ENCODE measurements at regions not wholly inside any gene's neighbourhood (a gene's known extent, or its start where the extent isn't known, plus 50 kb on each side); places are given as distances from the start of the nearest gene placed in this dataset.
"Not testable (repeated sequence)": the region's sequence is repeated elsewhere in the genome, so short reads cannot be mapped to it uniquely, and the experiment has no call there.

- H3K4me3 Mint-ChIP-seq: no peak overlapping the region
- H3K27me3 Mint-ChIP-seq: no peaks in the 10 kb centered on the region
- H3K36me3 Mint-ChIP-seq (ENCODE audit: low read depth): no peaks in the 10 kb centered on the region
- POLR2A ChIA-PET: no interaction called here
- H3K27ac Mint-ChIP-seq: no peak overlapping the region
- H3K9me3 Mint-ChIP-seq: no peaks in the 10 kb centered on the region
- DNase-seq: no peak
- CTCF ChIA-PET: no interaction called here
- no peaks in the 10 kb centered on the region for H3K4me1 Mint-ChIP-seq
Measured at GRCh38 chr2:55811048-55811447, 112.5 kb downstream of the EFEMP1 start.

- DNase-seq: no peak
- H3K4me3 Mint-ChIP-seq: no peak overlapping the region
- H3K36me3 Mint-ChIP-seq (ENCODE audit: low read depth): no peaks in the 10 kb centered on the region
- POLR2A ChIA-PET: no interaction called here
- no peak overlapping the region for H3K27ac Mint-ChIP-seq
- no peaks in the 10 kb centered on the region for H3K9me3 Mint-ChIP-seq
- H3K27me3 Mint-ChIP-seq: no peaks in the 10 kb centered on the region
- H3K4me1 Mint-ChIP-seq: no peaks in the 10 kb centered on the region
- CTCF ChIA-PET: no interaction called here
Measured at GRCh38 chr2:55810622-55811020, 113.0 kb downstream of the EFEMP1 start.

DNA sequence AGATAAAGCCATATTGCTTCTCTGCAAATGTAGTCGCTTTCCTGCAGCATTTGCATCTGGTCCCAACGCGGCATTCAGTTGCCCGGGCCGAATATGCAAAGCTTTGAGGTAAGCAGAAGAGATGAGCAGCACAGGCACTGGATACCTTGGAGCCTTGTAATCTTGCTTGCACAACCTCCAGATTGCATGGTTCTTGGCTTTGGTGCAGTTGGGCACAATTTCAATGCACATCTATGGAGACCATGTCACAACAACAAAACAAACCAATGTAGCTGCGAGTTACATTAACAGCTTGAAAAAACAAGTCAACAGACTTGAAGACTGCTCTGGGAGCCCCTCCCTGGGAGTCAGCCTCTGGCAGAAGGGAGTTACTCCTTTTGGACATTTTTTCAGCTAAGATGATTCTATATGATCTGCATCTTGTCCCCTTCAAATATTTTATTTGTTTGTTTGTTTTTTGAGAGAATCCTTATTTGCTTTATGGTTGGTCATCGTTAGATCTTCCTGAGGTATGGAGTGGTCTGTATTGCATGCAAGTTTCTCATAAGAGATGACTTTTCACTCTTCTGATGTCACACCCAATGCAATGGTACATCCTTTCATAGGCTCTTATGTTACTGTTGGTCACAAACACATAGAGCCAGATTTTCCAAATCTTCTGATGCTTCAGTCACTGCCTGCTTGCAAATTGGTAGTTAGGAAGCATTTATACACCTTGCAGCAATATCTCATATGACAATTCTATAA is 113.5 kb downstream of the EFEMP1 start:
- ChIA-PET POLR2A (no interaction called here), CTCF (no interaction called here)
- no peak for DNase-seq
- H3K4me3 Mint-ChIP-seq: no peak overlapping the region
- no peak overlapping the region for H3K27ac Mint-ChIP-seq
- H3K9me3 Mint-ChIP-seq: no peaks in the 10 kb centered on the region
- H3K27me3 Mint-ChIP-seq: no peaks in the 10 kb centered on the region
- H3K4me1 Mint-ChIP-seq: no peaks in the 10 kb centered on the region
- no peaks in the 10 kb centered on the region for H3K36me3 Mint-ChIP-seq (ENCODE audit: low read depth)

- H3K27ac Mint-ChIP-seq: no peak overlapping the region
- H3K4me1 Mint-ChIP-seq: no peaks in the 10 kb centered on the region
- no peaks in the 10 kb centered on the region for H3K27me3 Mint-ChIP-seq
- ChIA-PET POLR2A (no interaction called here), CTCF (no interaction called here)
- no peaks in the 10 kb centered on the region for H3K9me3 Mint-ChIP-seq
- H3K4me3 Mint-ChIP-seq: no peak overlapping the region
- no peaks in the 10 kb centered on the region for H3K36me3 Mint-ChIP-seq (ENCODE audit: low read depth)
- no peak for DNase-seq
Measured at GRCh38 chr2:55807900-55808299, 114.3 kb upstream of the PNPT1 start.

DNA sequence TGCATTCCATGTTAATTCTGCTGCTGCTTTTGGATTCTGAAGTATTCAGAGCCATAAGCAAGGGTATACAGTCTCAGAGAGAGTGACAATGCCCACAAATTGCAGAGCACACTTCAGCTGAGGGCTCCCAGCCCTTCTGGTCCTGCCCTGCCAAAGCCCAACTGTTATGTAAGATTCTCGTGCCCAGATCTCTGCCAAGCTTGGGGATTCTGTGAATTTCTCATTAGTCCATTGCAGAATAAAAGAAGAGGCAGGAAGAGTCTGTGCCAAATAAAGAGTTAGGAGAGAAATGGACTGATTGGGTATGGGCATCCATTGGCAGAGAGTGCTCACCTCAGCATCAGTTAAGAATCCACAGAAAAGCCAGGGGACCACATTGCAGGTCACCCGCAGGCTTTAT is 112.0 kb upstream of the PNPT1 start:
- H3K4me3 Mint-ChIP-seq: no peak overlapping the region
- CTCF ChIA-PET: no interaction called here
- H3K9me3 Mint-ChIP-seq: no peaks in the 10 kb centered on the region
- H3K27me3 Mint-ChIP-seq: no peaks in the 10 kb centered on the region
- H3K36me3 Mint-ChIP-seq (ENCODE audit: low read depth): no peaks in the 10 kb centered on the region
- DNase-seq: no peak
- H3K27ac Mint-ChIP-seq: no peak overlapping the region
- no peaks in the 10 kb centered on the region for H3K4me1 Mint-ChIP-seq
- POLR2A ChIA-PET: no interaction called here

DNA sequence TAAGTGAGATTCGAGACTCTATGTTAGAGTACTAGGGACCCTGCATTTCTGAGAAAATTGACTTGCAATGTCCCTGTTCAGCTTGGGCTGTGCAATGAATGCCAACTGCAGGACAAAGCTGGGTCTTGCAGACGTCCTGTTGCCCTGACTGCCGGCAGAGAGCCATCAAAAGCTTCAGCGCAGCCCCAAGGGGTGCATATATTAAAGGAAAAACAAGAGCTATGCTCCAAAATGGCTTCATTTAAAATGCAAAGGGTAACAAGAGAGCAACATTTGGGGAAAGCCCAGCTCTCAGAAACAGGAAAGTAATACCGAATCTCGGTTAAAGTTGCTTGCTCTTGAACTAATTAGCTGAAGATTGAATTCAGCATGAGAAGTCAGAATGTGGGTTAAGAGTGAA is 110.9 kb upstream of the PNPT1 start:
- Mint-ChIP-seq H3K36me3 (ENCODE audit: low read depth) (no peaks in the 10 kb centered on the region), H3K9me3 (no peaks in the 10 kb centered on the region), H3K27me3 (no peaks in the 10 kb centered on the region), H3K4me3 (no peak overlapping the region), H3K4me1 (no peaks in the 10 kb centered on the region), H3K27ac (no peak overlapping the region)
- no peak for DNase-seq
- CTCF ChIA-PET: no interaction called here
- POLR2A ChIA-PET: no interaction called here

DNA sequence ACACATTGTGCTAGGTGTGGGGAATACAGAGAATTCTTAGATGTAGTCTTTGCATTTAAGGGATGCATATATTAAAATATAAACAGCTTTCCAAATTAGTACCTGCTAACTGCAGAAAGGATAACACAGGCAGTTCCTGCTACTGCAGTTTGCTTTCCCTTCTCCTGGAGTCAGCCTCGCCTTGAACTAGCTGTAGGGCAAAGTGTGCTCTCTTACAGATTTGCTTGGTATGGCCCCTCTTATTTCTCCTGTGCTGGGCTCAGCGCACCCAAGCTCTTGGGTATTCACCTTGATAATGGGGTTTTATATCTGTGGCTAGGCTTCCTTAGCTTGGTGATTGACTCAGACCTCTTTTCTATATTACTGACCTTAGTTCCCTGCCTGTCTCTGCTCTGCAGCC is 108.4 kb upstream of the PNPT1 start:
- H3K4me3 Mint-ChIP-seq: no peak overlapping the region
- H3K9me3 Mint-ChIP-seq: no peaks in the 10 kb centered on the region
- ChIA-PET CTCF (no interaction called here), POLR2A (no interaction called here)
- H3K4me1 Mint-ChIP-seq: no peaks in the 10 kb centered on the region
- no peak overlapping the region for H3K27ac Mint-ChIP-seq
- no peaks in the 10 kb centered on the region for H3K27me3 Mint-ChIP-seq
- no peak for DNase-seq
- H3K36me3 Mint-ChIP-seq (ENCODE audit: low read depth): no peaks in the 10 kb centered on the region

DNA sequence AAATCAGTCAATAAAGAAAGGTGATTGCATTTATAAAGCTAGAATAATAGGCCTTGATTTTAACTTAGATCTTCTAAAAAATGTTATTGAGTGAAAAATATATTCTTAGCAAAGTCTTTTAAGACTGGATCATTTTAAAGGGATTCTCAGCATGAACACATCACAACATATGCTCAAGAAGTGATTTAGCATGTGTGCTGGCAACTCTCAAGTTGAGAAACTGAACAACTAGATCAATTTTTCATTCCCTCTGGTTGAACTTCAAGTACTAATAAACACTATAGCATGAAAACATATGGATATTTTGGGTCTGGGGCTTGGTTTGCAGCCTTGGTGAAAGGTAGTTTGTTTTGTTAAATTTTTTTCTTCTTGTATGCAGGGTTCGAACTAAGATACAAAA is 107.8 kb upstream of the PNPT1 start:
- H3K4me1 Mint-ChIP-seq: no peaks in the 10 kb centered on the region
- H3K27me3 Mint-ChIP-seq: no peaks in the 10 kb centered on the region
- H3K36me3 Mint-ChIP-seq (ENCODE audit: low read depth): no peaks in the 10 kb centered on the region
- ChIA-PET POLR2A (no interaction called here), CTCF (no interaction called here)
- no peak overlapping the region for H3K4me3 Mint-ChIP-seq
- H3K9me3 Mint-ChIP-seq: no peaks in the 10 kb centered on the region
- DNase-seq: no peak
- H3K27ac Mint-ChIP-seq: no peak overlapping the region

DNA sequence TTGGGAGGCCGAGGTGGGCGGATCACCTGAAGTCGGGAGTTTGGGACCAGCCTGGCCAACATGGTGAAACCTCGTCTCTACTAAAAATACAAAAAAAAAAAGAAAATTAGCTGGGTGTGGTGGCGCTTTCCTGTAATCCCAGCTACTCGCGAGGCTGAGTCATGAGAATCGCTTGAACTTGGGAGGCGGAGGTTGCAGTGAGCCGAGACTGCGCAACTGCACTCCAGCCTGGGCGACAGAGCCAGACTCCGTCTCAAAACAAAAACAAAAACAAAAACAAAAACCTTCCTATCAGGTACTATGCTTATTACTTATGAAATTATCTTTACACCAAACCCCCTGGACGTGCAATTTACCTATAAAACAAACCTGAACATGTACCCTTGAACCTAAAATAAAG is 106.0 kb upstream of the PNPT1 start:
- H3K36me3 Mint-ChIP-seq (ENCODE audit: low read depth); H3K4me1 Mint-ChIP-seq; H3K4me3 Mint-ChIP-seq; H3K9me3 Mint-ChIP-seq; DNase-seq; H3K27ac Mint-ChIP-seq; H3K27me3 Mint-ChIP-seq; POLR2A ChIA-PET: not testable (repeated sequence)
- CTCF ChIA-PET: interaction anchor here (0.6 kb wide), 1 partner anchor 198 kb away, joined by 3 read pairs; no protein-coding TSS in a partner anchor

GRCh38 chr2:55796121-55796520 is 102.5 kb upstream of the PNPT1 start:
- no peaks in the 10 kb centered on the region for H3K36me3 Mint-ChIP-seq (ENCODE audit: low read depth)

GRCh38 chr2:55793602-55794001 is 100.0 kb upstream of the PNPT1 start:
- DNase-seq, CTCF ChIA-PET: not testable (repeated sequence)

More at GRCh38 chr2:55796121-55796520, 102.5 kb upstream of the PNPT1 start:
- no peak for DNase-seq
- H3K27ac Mint-ChIP-seq: no peak overlapping the region
- H3K9me3 Mint-ChIP-seq: peaks cover 7% of the 10 kb centered on the region
- H3K4me3 Mint-ChIP-seq: no peak overlapping the region
- ChIA-PET POLR2A (no interaction called here), CTCF (interaction anchor here (0.6 kb wide), 1 partner anchor 54 kb away, joined by 3 read pairs; no protein-coding TSS in a partner anchor)
- no peaks in the 10 kb centered on the region for H3K27me3 Mint-ChIP-seq
- no peaks in the 10 kb centered on the region for H3K4me1 Mint-ChIP-seq

DNA sequence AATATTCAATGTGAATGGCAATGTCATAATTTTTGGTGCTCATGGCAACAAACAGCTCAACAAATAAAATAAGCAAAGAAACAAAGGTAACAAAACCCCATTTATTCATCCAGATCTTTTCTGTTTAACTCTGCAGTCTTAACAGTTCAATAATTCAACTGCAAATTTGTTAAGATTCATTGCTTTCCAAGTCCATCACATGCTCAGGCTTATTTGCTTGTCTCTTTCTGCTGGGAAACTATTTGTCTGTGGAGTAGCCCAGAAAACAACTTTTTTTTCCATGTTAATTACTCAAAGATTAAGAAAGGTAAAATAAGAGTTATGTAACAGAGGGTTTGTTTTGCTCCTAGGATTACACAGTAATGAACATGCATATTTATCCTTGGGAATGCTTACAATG is 92.6 kb upstream of the PNPT1 start:
- DNase-seq: no peak
- H3K9me3 Mint-ChIP-seq: no peaks in the 10 kb centered on the region
- no peak overlapping the region for H3K4me3 Mint-ChIP-seq
- H3K4me1 Mint-ChIP-seq: no peaks in the 10 kb centered on the region
- H3K27me3 Mint-ChIP-seq: no peaks in the 10 kb centered on the region
- no peak overlapping the region for H3K27ac Mint-ChIP-seq
- CTCF ChIA-PET: no interaction called here
- no peaks in the 10 kb centered on the region for H3K36me3 Mint-ChIP-seq (ENCODE audit: low read depth)
- POLR2A ChIA-PET: no interaction called here

More at GRCh38 chr2:55793602-55794001, 100.0 kb upstream of the PNPT1 start:
- H3K36me3 Mint-ChIP-seq (ENCODE audit: low read depth); H3K4me3 Mint-ChIP-seq; H3K4me1 Mint-ChIP-seq; H3K9me3 Mint-ChIP-seq; POLR2A ChIA-PET; H3K27me3 Mint-ChIP-seq; H3K27ac Mint-ChIP-seq: not testable (repeated sequence)

DNA sequence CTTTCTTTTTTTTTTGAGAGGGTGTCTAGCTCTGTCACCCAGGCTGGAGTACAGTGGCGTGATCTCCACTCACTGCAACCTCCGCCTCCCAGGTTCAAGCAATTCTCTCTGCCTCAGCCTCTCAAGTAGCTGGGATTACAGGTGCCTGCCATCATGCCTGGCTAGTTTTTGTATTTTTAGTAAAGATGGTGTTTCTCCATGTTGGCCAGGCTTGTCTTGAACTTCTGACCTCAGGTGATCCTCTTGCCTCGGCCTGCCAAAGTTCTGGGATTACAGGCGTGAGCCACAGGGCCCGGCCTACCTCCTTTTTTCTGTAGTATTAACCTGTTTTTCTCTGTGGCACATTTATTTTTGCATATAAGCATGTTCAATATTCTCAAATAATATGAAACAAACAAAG is 90.1 kb upstream of the PNPT1 start:
- POLR2A ChIA-PET; H3K4me1 Mint-ChIP-seq; H3K4me3 Mint-ChIP-seq; H3K36me3 Mint-ChIP-seq (ENCODE audit: low read depth); H3K27ac Mint-ChIP-seq; CTCF ChIA-PET; H3K27me3 Mint-ChIP-seq; DNase-seq; H3K9me3 Mint-ChIP-seq: not testable (repeated sequence)

DNA sequence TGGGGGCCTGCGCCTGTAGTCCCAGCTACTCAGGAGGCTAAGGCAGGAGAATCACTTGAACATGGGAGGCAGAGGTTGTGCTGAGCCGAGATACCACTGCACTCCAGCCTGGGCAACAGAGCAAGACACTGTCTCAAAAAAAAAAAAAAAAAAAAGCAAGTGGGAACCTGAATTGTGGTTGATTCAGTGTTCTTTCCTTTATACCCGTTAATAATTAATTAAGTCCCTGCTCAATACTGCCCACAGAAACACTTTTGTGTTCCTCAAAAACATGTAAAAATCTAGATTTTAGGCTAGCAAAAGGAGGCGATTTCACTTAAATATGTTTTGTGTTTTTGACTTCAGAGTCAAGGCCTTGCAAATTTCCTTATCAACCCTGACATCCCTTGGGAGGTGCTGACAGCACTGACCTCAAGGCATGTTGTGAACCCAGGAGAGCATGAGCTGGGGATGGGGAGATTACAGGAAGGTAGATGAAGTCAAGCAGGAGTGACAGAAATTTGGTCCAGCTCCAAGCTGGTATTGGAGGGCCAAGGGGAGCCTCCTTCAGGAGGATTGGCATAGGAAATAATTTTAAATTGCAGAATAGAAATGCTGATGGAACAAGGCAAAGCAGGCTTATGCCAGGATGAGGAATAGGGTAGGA is 89.0 kb upstream of the PNPT1 start:
- CTCF ChIA-PET: no interaction called here

More for the DNA sequence above, 89.0 kb upstream of the PNPT1 start:
- H3K4me3 Mint-ChIP-seq: no peak overlapping the region
- no peak overlapping the region for H3K27ac Mint-ChIP-seq
- no peak for DNase-seq
- POLR2A ChIA-PET: no interaction called here
- H3K9me3 Mint-ChIP-seq: no peaks in the 10 kb centered on the region
- H3K4me1 Mint-ChIP-seq: no peaks in the 10 kb centered on the region
- H3K36me3 Mint-ChIP-seq (ENCODE audit: low read depth): no peaks in the 10 kb centered on the region
- peaks cover 7% of the 10 kb centered on the region for H3K27me3 Mint-ChIP-seq
